ENCODE measurements at regions not wholly inside any gene's neighbourhood (a gene's known extent, or its start where the extent isn't known, plus 50 kb on each side); places are given as distances from the start of the nearest gene placed in this dataset.

DNA sequence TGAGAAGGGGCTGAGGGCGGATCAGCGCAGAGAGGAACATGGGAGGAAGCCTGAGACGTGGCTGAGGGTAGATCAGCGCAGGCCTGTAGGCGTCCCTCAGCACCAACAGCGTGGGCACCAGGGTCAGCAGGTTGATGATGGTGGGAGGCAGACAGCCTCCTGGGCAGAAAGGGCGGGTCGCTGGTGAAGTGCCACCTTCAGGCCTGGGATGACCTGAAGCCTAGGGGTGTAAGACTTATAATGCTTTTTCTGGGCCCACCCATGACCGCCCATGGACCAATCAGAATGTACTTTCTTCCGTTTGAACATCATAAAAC lies 462.1 kb downstream of the TBC1D32 start:
- TF ChIP-seq, protein P1, sequence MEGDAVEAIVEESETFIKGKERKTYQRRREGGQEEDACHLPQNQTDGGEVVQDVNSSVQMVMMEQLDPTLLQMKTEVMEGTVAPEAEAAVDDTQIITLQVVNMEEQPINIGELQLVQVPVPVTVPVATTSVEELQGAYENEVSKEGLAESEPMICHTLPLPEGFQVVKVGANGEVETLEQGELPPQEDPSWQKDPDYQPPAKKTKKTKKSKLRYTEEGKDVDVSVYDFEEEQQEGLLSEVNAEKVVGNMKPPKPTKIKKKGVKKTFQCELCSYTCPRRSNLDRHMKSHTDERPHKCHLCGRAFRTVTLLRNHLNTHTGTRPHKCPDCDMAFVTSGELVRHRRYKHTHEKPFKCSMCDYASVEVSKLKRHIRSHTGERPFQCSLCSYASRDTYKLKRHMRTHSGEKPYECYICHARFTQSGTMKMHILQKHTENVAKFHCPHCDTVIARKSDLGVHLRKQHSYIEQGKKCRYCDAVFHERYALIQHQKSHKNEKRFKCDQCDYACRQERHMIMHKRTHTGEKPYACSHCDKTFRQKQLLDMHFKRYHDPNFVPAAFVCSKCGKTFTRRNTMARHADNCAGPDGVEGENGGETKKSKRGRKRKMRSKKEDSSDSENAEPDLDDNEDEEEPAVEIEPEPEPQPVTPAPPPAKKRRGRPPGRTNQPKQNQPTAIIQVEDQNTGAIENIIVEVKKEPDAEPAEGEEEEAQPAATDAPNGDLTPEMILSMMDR (IDR thresholded peaks at IDR 0.05; ENCODE audit: unreplicated experiment in 3 of 3): no peak
- Mint-ChIP-seq H3K4me3 (no peak overlapping the region), H3K27me3 (ENCODE audit: low read depth) (no peaks in the 10 kb centered on the region), H3K36me3 (ENCODE audit: low read depth) (no peaks in the 10 kb centered on the region), H3K9me3 (no peaks in the 10 kb centered on the region), H3K27ac (no peak overlapping the region), H3K4me1 (no peaks in the 10 kb centered on the region)

DNA sequence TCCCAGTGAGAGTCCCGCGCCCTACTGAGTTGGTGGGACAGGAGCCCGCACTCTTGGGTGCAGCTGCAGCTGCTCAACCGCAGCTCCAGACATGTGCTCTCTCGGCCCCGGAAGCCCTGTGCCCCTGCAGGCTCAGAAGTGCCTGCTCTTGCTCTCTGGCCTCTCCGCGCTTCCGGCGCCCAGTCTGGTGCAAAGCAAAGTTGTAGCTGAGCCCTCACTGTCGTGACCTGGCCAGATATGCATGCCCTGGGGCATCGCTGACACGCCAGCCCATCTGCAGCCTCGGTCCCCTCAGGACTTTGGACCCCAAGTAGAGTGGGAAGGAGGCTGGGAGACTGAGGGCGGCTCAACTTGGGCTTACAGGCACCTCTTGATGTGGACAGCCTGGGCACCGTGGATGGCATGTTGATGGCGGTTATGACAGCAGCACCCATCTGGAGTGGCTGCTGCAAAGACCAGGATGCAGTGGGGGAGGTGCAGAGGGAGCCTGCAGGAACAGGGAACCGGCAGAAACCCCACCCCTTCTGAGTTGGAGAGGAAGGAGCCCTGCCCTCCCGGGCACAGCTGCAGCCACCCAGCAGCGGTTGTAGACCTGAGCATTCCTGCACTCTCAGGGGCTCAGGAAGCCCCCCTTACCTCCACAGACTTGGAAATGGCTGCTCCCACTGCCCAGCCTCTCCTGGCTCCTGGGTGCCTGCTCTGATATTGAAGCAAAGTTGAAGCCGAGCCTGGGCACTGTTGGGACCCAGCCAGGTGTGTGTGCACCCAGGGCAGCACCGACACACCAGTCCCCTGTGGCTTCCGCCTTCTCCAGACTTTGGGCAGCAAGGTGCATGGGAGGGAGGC lies 462.6 kb downstream of the TBC1D32 start:
- Mint-ChIP-seq H3K4me3 (no peak overlapping the region), H3K4me1 (no peaks in the 10 kb centered on the region), H3K27ac (no peak overlapping the region), H3K9me3 (no peaks in the 10 kb centered on the region), H3K36me3 (ENCODE audit: low read depth) (no peaks in the 10 kb centered on the region), H3K27me3 (ENCODE audit: low read depth) (no peaks in the 10 kb centered on the region)
- TF ChIP-seq, protein P1 (IDR thresholded peaks at IDR 0.05; ENCODE audit: unreplicated experiment in 3 of 3): no peak

DNA sequence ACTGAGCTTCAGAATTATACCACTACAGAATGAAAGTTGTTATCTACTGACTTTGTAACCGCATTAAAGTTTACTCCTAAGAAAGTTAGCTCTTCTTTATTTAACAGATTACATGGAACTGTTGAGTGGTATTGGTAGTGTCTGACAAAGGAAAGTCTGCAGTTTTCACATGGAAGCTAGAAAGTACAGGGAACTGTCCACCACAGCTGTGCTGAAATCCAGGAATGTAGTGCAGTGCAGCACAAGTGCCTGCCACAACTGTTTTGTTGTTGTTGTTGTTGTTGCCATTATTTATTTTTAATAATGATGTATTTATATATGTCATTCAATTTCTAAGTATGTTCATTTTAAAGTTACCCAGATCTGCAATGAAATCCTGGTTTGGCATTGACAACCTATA lies 464.9 kb downstream of the TBC1D32 start:
- TF ChIP-seq, protein P1 (IDR thresholded peaks at IDR 0.05; ENCODE audit: unreplicated experiment in 3 of 3): no peak
- Mint-ChIP-seq H3K4me3 (no peak overlapping the region), H3K27me3 (ENCODE audit: low read depth) (no peaks in the 10 kb centered on the region), H3K36me3 (ENCODE audit: low read depth) (no peaks in the 10 kb centered on the region), H3K4me1 (no peaks in the 10 kb centered on the region), H3K9me3 (no peaks in the 10 kb centered on the region), H3K27ac (no peak overlapping the region)

DNA sequence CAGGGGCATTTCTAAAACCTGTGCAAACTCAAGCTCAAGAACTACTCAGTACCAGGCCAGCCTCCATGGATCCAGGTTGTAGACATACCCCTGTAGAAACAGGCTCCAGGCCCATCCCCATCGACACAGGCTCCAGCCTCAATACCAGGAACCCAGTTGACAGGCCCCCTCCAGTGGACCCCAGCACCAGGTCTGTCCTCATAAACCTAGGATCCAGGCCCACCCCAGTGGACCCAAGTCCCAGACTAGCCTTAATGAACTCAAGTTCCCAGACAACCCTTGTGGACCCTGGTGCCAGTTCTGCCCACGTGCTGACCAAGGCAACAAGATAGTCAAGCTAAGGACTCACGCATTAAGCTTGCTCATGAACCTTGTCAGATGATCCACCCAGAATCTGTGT lies 476.9 kb downstream of the TBC1D32 start:
- no peak overlapping the region for H3K27ac Mint-ChIP-seq
- TF ChIP-seq, protein P1 (IDR thresholded peaks at IDR 0.05; ENCODE audit: unreplicated experiment in 3 of 3): no peak
- H3K4me3 Mint-ChIP-seq: no peak overlapping the region
- H3K9me3 Mint-ChIP-seq: no peaks in the 10 kb centered on the region
- H3K36me3 Mint-ChIP-seq (ENCODE audit: low read depth): no peaks in the 10 kb centered on the region
- no peaks in the 10 kb centered on the region for H3K4me1 Mint-ChIP-seq
- no peaks in the 10 kb centered on the region for H3K27me3 Mint-ChIP-seq (ENCODE audit: low read depth)

DNA sequence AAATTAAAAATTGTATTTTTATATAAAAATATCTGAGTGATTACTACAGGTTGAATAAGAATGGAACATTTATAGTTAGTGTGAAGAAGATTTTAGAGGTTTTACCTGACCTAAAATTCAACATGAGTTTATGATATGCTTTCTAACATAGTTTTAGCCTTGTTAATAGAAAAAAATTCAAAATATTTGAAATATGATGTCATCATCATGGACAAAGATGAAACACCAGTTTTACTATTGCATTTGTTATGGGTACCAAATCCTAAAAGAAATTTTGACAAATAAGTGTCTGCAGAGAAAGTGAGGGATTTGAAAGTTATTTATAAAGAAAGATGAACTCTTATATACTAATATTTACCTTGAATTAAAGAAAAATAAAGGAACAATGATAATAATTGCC lies 479.7 kb downstream of the TBC1D32 start:
- H3K4me1 Mint-ChIP-seq: no peaks in the 10 kb centered on the region
- H3K9me3 Mint-ChIP-seq: no peaks in the 10 kb centered on the region
- H3K36me3 Mint-ChIP-seq (ENCODE audit: low read depth): no peaks in the 10 kb centered on the region
- H3K4me3 Mint-ChIP-seq: no peak overlapping the region
- H3K27me3 Mint-ChIP-seq (ENCODE audit: low read depth): no peaks in the 10 kb centered on the region
- no peak overlapping the region for H3K27ac Mint-ChIP-seq
- TF ChIP-seq, protein P1 (IDR thresholded peaks at IDR 0.05; ENCODE audit: unreplicated experiment in 3 of 3): no peak

DNA sequence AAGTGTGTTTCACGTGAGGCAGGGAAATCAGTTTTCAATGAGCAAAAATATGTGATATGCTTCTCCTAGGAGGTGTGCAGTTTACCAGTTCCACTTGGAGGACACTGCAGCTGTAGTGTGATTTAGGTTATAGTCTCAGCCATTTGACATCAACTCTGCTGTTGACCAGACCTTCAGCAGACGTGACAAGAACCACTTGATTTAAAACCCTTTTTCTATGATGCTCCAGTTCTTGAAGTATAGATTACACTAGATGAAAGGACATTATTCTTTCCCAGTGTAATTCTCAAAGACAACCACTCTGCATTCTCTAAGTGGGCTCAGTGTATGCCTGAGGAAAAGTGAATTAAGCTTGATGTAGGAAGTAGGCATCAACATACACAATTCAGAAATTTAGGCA lies 480.8 kb downstream of the TBC1D32 start:
- Mint-ChIP-seq H3K4me1 (no peaks in the 10 kb centered on the region), H3K36me3 (ENCODE audit: low read depth) (no peaks in the 10 kb centered on the region), H3K4me3 (no peak overlapping the region), H3K27ac (no peak overlapping the region), H3K27me3 (ENCODE audit: low read depth) (no peaks in the 10 kb centered on the region), H3K9me3 (no peaks in the 10 kb centered on the region)
- TF ChIP-seq, protein P1 (IDR thresholded peaks at IDR 0.05; ENCODE audit: unreplicated experiment in 3 of 3): no peak
